GM13976 (cell line): ENCODE measurements at regions not wholly inside any gene's neighbourhood (a gene's known extent, or its start where the extent isn't known, plus 50 kb on each side); places are given as distances from the start of the nearest gene placed in this dataset.

Experiments used
- DNase-seq: peaks from one replicate; pipeline ENCODE4 v3.0.0; 2012; ENCODE audit warnings: low spot score
- CTCF ChIP-seq: IDR thresholded peaks from 2 replicates; pipeline ENCODE4 v1.5.1; 2012; ENCODE audit warnings: borderline replicate concordance, mild to moderate bottlenecking; ENCODE audit not compliant: insufficient read depth; ENCODE audit errors: extremely low read depth, missing control alignments, control extremely low read depth
- in situ Hi-C: fragments of 300-500 bp; cut with MboI; formaldehyde crosslinking; loops from one replicate; pipeline ENCODE4 v1.12.0; 2022; ENCODE audit warnings: low sequenced_read_pairs, mixed read lengths, inconsistent platforms; ENCODE audit not compliant: unreplicated experiment

GRCh38 chr2:139911160-139911559, 1131.0 kb upstream of the NXPH2 start:
- in situ Hi-C loops = no loop called here
- TF ChIP-seq CTCF = no peak
- DNase-seq = no peak

- no peak for TF ChIP-seq CTCF
- no peak for DNase-seq
- in situ Hi-C loops = no loop called here
These were observed 1128.9 kb upstream of the NXPH2 start for GRCh38 chr2:139909136-139909535.

GRCh38 chr2:139905624-139906023, 1125.4 kb upstream of the NXPH2 start:
- no peak for TF ChIP-seq CTCF
- no peak for DNase-seq
- in situ Hi-C loops = no loop called here

- no peak for DNase-seq
- TF ChIP-seq CTCF = no peak
- in situ Hi-C loops = no loop called here
These were observed 1111.4 kb upstream of the NXPH2 start for GRCh38 chr2:139891636-139892035.

GRCh38 chr2:139885921-139886498, 1105.8 kb upstream of the NXPH2 start:
- in situ Hi-C loops = no loop called here
- DNase-seq = no peak
- TF ChIP-seq CTCF = no peak

GRCh38 chr2:139876964-139877363, 1096.8 kb upstream of the NXPH2 start:
- DNase-seq = no peak
- no peak for TF ChIP-seq CTCF
- in situ Hi-C loops = no loop called here
